ENCODE measurements at regions not wholly inside any gene's neighbourhood (a gene's known extent, or its start where the extent isn't known, plus 50 kb on each side); places are given as distances from the start of the nearest gene placed in this dataset.

DNA sequence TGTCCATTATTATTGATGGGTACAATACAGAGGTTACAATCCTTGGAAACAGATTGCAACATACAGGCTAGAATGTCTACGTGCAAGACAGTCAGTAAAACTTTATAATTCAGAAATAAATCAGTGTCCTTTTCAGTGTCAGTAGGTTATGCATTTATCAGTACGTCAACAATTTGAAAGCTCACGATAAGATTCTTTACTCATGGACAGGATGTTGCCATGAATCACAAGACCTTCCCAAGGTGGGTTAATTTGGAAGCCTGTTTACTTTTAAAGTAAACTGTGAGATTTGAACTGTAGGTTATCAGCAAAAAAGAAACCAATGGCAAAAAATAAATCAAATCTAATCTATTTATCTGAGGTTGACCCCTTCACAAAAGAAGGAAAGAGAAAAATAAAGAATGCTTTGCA, 243.9 kb upstream of the AGTR1 start:
- TF ChIP-seq, protein P1, sequence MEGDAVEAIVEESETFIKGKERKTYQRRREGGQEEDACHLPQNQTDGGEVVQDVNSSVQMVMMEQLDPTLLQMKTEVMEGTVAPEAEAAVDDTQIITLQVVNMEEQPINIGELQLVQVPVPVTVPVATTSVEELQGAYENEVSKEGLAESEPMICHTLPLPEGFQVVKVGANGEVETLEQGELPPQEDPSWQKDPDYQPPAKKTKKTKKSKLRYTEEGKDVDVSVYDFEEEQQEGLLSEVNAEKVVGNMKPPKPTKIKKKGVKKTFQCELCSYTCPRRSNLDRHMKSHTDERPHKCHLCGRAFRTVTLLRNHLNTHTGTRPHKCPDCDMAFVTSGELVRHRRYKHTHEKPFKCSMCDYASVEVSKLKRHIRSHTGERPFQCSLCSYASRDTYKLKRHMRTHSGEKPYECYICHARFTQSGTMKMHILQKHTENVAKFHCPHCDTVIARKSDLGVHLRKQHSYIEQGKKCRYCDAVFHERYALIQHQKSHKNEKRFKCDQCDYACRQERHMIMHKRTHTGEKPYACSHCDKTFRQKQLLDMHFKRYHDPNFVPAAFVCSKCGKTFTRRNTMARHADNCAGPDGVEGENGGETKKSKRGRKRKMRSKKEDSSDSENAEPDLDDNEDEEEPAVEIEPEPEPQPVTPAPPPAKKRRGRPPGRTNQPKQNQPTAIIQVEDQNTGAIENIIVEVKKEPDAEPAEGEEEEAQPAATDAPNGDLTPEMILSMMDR (IDR thresholded peaks at IDR 0.05; ENCODE audit: control insufficient read depth, insufficient read depth, low read depth, low read length, missing control alignments) = no peak
- H3K4me3 ChIP-seq (ENCODE audit: control insufficient read depth, low read depth, low read length) = no peak overlapping the region
- DNase-seq (ENCODE audit: low read depth) = no peak

DNA sequence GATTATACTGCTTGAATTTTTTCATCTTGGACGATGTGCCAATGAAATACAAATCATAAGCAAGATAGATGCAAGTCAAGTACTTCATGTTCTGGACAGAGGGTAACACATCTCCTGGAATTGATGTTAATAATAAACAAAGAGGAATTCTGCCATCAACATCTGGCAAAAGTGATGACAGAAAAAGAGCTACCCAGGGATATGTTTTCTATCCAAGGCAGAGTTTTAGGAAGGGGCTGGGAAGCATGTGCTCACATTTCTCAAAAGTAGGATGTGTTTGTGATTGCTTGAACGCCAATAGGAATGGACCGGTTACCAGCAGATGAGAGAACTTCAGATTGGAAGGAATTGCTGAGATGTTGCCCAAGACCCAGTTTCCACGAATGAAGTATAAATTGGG, 242.6 kb upstream of the AGTR1 start:
- DNase-seq (ENCODE audit: low read depth) = no peak
- TF ChIP-seq, protein P1 (IDR thresholded peaks at IDR 0.05; ENCODE audit: control insufficient read depth, insufficient read depth, low read depth, low read length, missing control alignments) = no peak
- no peak overlapping the region for H3K4me3 ChIP-seq (ENCODE audit: control insufficient read depth, low read depth, low read length)

DNA sequence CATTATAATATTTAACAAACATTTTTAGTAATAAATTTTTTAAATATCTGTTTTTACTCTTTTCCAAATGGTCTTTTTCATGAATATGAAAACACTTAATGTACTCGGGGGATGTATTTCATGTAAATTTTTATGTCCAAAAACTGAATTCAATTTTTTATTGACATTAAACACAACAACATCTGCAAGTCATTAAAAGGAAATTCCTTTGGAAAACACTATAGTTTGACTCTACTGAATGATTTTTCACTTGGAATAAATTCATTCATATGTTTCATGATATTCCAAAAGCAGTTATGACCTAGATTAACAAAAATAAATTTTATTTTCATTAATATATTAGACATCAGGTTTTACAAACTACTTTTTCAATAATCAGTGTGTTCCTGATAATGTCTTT, 239.8 kb upstream of the AGTR1 start:
- H3K4me3 ChIP-seq (ENCODE audit: control insufficient read depth, low read depth, low read length) = no peak overlapping the region
- TF ChIP-seq, protein P1 (IDR thresholded peaks at IDR 0.05; ENCODE audit: control insufficient read depth, insufficient read depth, low read depth, low read length, missing control alignments) = no peak
- DNase-seq (ENCODE audit: low read depth) = no peak

DNA sequence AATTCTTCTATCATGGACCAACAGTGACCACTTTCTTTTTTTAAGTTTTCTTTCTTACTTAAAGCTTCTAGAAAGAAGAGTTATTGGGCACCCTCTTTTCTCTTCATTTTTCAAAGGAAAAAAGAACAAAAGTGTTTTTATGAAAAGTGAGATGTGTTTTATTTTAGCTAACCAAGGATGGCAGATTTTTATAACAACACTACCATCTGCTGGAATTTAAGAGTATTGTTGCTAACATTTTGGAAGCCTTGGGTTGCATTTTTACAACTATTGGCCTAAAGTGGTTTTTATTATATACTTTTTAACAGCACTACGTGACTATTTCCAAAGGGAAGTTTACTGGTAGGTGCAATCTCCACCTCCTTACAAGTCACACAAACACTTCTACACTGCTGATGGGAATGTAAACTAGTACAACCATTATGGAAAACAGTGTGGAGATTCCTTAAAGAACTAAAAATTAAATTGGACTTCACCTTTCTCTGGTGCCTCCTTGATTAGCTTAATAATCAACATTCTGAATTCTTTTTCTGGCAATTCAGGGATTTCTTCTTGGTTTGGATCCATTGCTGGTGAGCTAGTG, 237.7 kb upstream of the AGTR1 start:
- no peak overlapping the region for H3K4me3 ChIP-seq (ENCODE audit: control insufficient read depth, low read depth, low read length)
- TF ChIP-seq, protein P1 (IDR thresholded peaks at IDR 0.05; ENCODE audit: control insufficient read depth, insufficient read depth, low read depth, low read length, missing control alignments) = peak; percentile 32
- DNase-seq (ENCODE audit: low read depth) = no peak

DNA sequence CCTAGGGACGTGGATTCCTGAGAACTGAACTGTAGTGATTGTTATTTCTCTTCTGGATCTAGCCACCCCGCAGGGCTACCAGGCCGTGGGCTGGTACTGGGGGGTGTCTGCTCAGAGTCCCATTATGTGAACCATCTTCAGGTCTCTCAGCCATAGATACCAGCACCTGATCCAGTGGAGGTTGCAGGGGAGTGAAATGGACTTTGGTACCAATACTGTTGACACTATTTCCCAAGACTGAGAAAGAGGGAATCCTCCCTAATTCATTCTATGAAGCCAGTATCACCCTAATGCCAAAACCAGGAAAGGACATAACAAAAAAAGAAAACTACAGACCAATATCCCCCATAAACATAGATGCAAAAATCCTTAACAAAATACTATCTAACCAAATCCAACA, 237.0 kb upstream of the AGTR1 start:
- DNase-seq (ENCODE audit: low read depth) = no peak
- TF ChIP-seq, protein P1 (IDR thresholded peaks at IDR 0.05; ENCODE audit: control insufficient read depth, insufficient read depth, low read depth, low read length, missing control alignments) = no peak
- no peak overlapping the region for H3K4me3 ChIP-seq (ENCODE audit: control insufficient read depth, low read depth, low read length)

DNA sequence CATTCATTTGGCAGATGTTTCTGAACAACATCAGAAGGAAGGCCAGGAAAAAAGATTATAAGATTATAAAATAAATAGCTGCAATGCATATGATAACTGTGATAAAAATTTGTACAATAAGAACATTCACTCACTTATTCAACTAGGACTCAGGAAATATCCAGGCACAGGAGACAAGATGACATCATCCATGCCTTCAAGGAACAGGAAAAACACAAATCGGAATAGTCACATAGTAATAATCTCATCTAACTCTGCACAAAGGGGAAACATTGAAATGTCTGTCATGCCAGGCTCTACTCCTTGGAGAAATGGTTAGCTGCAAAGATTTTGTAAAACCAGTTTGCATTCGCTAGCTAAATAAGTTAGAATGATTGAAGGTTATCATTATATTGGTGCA, 233.5 kb upstream of the AGTR1 start:
- TF ChIP-seq, protein P1 (IDR thresholded peaks at IDR 0.05; ENCODE audit: control insufficient read depth, insufficient read depth, low read depth, low read length, missing control alignments) = no peak
- DNase-seq (ENCODE audit: low read depth) = no peak
- no peak overlapping the region for H3K4me3 ChIP-seq (ENCODE audit: control insufficient read depth, low read depth, low read length)

DNA sequence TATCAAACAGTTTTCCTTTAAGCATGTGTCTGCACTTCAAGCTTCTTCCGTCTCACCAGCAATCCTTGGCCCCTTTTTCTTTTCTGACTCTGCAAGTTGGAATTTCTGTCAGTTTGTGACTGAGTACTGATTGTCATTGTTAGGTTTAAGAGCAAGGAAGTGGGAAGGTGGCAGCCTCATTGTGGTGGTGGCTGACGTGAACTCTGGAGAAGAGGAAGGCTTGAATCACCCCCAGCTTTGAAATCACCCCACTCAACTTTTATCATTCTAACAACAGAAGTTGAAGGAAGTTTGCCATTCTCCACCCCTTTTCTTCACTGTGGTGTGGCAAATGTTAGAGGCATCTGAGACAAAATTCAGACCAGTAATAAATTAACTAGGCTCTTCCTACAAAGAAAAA, 231.6 kb upstream of the AGTR1 start:
- TF ChIP-seq, protein P1 (IDR thresholded peaks at IDR 0.05; ENCODE audit: control insufficient read depth, insufficient read depth, low read depth, low read length, missing control alignments) = no peak
- no peak overlapping the region for H3K4me3 ChIP-seq (ENCODE audit: control insufficient read depth, low read depth, low read length)
- peak; percentile 7 for DNase-seq (ENCODE audit: low read depth)
